Chondrocyte (in vitro differentiated cells): ENCODE measurements at regions not wholly inside any gene's neighbourhood (a gene's known extent, or its start where the extent isn't known, plus 50 kb on each side); places are given as distances from the start of the nearest gene placed in this dataset.

Source experiments
- DNase-seq: peaks from one replicate; pipeline ENCODE4 v3.0.0; 2021; ENCODE audit warnings: mixed read lengths, low spot score
- H3K27ac Mint-ChIP-seq: one replicate; pipeline ENCODE4 v1.8.0; 2021; ENCODE audit warnings: mild to moderate bottlenecking, moderate library complexity, mixed read lengths; ENCODE audit not compliant: unreplicated experiment
- H3K27me3 Mint-ChIP-seq: 2 replicates; pipeline ENCODE4 v1.8.0; 2021; ENCODE audit warnings: low read depth, mixed read lengths
- H3K36me3 Mint-ChIP-seq: 2 replicates; pipeline ENCODE4 v1.8.0; 2021; ENCODE audit warnings: low read depth, mixed read lengths
- H3K4me1 Mint-ChIP-seq: 2 replicates; pipeline ENCODE4 v1.8.0; 2021; ENCODE audit warnings: low read depth, mild to moderate bottlenecking, mixed read lengths
- H3K4me3 Mint-ChIP-seq: one replicate; pipeline ENCODE4 v1.8.0; 2021; ENCODE audit warnings: mild to moderate bottlenecking, moderate library complexity, mixed read lengths; ENCODE audit not compliant: unreplicated experiment
- H3K9me3 Mint-ChIP-seq: 2 replicates; pipeline ENCODE4 v1.8.0; 2021; ENCODE audit warnings: low read depth, mixed read lengths
- CTCF ChIP-seq: fragments of 200-600 bp; sonication (generic); IDR thresholded peaks from 2 replicates; pipeline ENCODE4 v1.5.0; 2021; ENCODE audit warnings: antibody characterized with exemption, mild to moderate bottlenecking, moderate library complexity

GRCh38 chr12:74610711-74611110, 73.1 kb downstream of the ATXN7L3B start:
- Mint-ChIP-seq H3K36me3 (no peaks in the 10 kb centered on the region), H3K9me3 (no peaks in the 10 kb centered on the region), H3K27me3 (peaks cover 20% of the 10 kb centered on the region), H3K4me3 (no peak overlapping the region), H3K27ac (no peak overlapping the region), H3K4me1 (no peaks in the 10 kb centered on the region)
- no peak for TF ChIP-seq CTCF
- no peak for DNase-seq

- H3K9me3 Mint-ChIP-seq, result no peaks in the 10 kb centered on the region
- DNase-seq, result no peak
- H3K36me3 Mint-ChIP-seq, result no peaks in the 10 kb centered on the region
- no peak for TF ChIP-seq CTCF
- no peak overlapping the region for H3K27ac Mint-ChIP-seq
- no peak overlapping the region for H3K4me3 Mint-ChIP-seq
- peaks cover 10% of the 10 kb centered on the region for H3K27me3 Mint-ChIP-seq
- no peaks in the 10 kb centered on the region for H3K4me1 Mint-ChIP-seq
Measured at GRCh38 chr12:74614426-74614825, 76.8 kb downstream of the ATXN7L3B start.

GRCh38 chr12:74619084-74619483, 81.4 kb downstream of the ATXN7L3B start:
- Mint-ChIP-seq H3K27me3 (peaks cover 13% of the 10 kb centered on the region), H3K4me3 (no peak overlapping the region), H3K4me1 (no peaks in the 10 kb centered on the region), H3K27ac (no peak overlapping the region), H3K36me3 (no peaks in the 10 kb centered on the region), H3K9me3 (no peaks in the 10 kb centered on the region)
- TF ChIP-seq CTCF, result no peak
- no peak for DNase-seq

GRCh38 chr12:74619884-74620283, 82.2 kb downstream of the ATXN7L3B start:
- no peak for TF ChIP-seq CTCF
- DNase-seq, result no peak
- no peaks in the 10 kb centered on the region for H3K4me1 Mint-ChIP-seq
- H3K27ac Mint-ChIP-seq, result no peak overlapping the region
- no peak overlapping the region for H3K4me3 Mint-ChIP-seq
- no peaks in the 10 kb centered on the region for H3K9me3 Mint-ChIP-seq
- H3K27me3 Mint-ChIP-seq, result peaks cover 21% of the 10 kb centered on the region
- H3K36me3 Mint-ChIP-seq, result no peaks in the 10 kb centered on the region

- Mint-ChIP-seq H3K27ac (no peak overlapping the region), H3K9me3 (no peaks in the 10 kb centered on the region), H3K36me3 (no peaks in the 10 kb centered on the region), H3K4me3 (no peak overlapping the region), H3K4me1 (no peaks in the 10 kb centered on the region), H3K27me3 (peaks cover 21% of the 10 kb centered on the region)
- no peak for TF ChIP-seq CTCF
- DNase-seq, result no peak
Measured at GRCh38 chr12:74620921-74621320, 83.3 kb downstream of the ATXN7L3B start.
